ENCODE measurements at regions not wholly inside any gene's neighbourhood (a gene's known extent, or its start where the extent isn't known, plus 50 kb on each side); places are given as distances from the start of the nearest gene placed in this dataset.
"Not testable (repeated sequence)": the region's sequence is repeated elsewhere in the genome, so short reads cannot be mapped to it uniquely, and the experiment has no call there.

DNA sequence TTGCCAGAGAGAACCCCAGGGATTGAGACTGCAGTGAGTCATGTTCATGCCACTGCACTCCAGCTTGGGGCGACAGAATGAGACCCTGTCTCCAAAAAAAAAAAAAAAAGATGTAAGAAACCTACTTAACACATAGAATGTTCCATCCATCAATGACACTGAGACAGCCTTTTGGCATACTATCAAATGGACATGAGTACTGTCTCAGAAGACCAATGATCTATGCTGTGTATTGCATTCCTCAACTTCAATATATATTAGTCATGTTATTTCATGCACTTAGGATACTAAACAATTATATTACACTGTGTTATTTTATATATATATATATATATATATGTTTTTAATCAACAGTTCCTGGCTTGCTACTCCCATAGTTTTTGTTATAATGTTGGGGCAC is 57.1 kb upstream of the ANKH start (continued):
- TF ChIP-seq, protein P1, sequence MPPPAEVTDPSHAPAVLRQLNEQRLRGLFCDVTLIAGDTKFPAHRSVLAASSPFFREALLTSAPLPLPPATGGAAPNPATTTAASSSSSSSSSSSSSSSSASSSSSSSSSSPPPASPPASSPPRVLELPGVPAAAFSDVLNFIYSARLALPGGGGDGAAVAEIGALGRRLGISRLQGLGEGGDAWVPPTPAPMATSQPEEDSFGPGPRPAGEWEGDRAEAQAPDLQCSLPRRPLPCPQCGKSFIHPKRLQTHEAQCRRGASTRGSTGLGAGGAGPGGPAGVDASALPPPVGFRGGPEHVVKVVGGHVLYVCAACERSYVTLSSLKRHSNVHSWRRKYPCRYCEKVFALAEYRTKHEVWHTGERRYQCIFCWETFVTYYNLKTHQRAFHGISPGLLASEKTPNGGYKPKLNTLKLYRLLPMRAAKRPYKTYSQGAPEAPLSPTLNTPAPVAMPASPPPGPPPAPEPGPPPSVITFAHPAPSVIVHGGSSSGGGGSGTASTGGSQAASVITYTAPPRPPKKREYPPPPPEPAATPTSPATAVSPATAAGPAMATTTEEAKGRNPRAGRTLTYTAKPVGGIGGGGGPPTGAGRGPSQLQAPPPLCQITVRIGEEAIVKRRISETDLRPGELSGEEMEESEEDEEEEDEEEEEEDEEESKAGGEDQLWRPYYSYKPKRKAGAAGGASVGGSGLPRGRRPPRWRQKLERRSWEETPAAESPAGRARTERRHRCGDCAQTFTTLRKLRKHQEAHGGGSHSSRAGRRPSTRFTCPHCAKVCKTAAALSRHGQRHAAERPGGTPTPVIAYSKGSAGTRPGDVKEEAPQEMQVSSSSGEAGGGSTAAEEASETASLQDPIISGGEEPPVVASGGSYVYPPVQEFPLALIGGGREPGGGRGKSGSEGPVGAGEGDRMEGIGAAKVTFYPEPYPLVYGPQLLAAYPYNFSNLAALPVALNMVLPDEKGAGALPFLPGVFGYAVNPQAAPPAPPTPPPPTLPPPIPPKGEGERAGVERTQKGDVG (CRISPR knock-in tag; IDR thresholded peaks at IDR 0.05), result no peak
- no peak for TF ChIP-seq SUZ12 (IDR thresholded peaks at IDR 0.05; ENCODE audit: unreplicated experiment)
- TF ChIP-seq CREM (IDR thresholded peaks at IDR 0.05; ENCODE audit: low read depth), result no peak

DNA sequence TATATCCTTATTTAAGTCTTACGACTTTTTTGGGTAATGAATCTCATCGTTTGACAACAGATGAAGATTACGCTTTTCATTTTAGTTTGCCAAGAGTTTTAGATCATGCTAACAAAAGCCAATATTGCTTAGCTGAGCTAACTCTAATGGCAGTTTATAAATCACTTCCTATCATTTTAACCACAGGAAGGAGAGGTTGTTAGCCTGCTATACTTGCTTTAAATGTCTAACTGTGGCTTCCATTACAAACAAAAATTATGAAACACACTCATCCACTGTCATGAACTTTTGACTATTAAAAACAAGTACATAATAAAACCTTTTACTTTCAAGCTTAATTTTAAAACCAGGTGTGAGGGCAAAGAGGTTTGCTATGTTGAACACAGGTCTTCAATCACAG is 53.7 kb upstream of the ANKH start:
- ChIA-PET POLR2A (no interaction called here), CTCF (interaction anchor here (0.8 kb wide), 1 partner anchor 239 kb away, joined by 3 read pairs; no protein-coding TSS in a partner anchor), SMC1A (ENCODE audit: uncharacterized antibody, unreplicated experiment) (interaction anchor here (1.4 kb wide), 1 partner anchor 57 kb away, joined by 4 read pairs; no protein-coding TSS in a partner anchor), RAD21 (ENCODE audit: unreplicated experiment) (interaction anchor here (1.2 kb wide), 1 partner anchor 198 kb away, joined by 4 read pairs; no protein-coding TSS in a partner anchor)
- Histone ChIP-seq H3K79me2 (ENCODE audit: control insufficient read depth, insufficient read depth, low read length) (no peaks in the 10 kb centered on the region), H3K27ac (ENCODE audit: control insufficient read depth, insufficient read depth) (no peak overlapping the region), H3K27me3 (replicated peaks in 1 of 2; ENCODE audit: control insufficient read depth in 2 of 2, insufficient read depth in 2 of 2, low read length in 1 of 2) (no peaks in the 10 kb centered on the region), H3K9me3 (replicated peaks; ENCODE audit: control insufficient read depth, insufficient read depth, low read length) (no peaks in the 10 kb centered on the region), H3K4me1 (ENCODE audit: control insufficient read depth, insufficient read depth, low read length) (no peaks in the 10 kb centered on the region), H3K36me3 (ENCODE audit: control insufficient read depth in 2 of 2, insufficient read depth in 2 of 2, low read length in 1 of 2) (no peaks in the 10 kb centered on the region), H3K4me2 (ENCODE audit: control insufficient read depth, insufficient read depth) (no peak overlapping the region), H2AFZ (ENCODE audit: control insufficient read depth, low read depth, low read length) (no peak overlapping the region), H3K9ac (ENCODE audit: control insufficient read depth, insufficient read depth, low read length) (no peak overlapping the region), H3K4me3 (no peak overlapping the region), H4K20me1 (ENCODE audit: control insufficient read depth, insufficient read depth) (no peaks in the 10 kb centered on the region)
- no TSS peak for BruUV-seq (replicated peaks)
- intact Hi-C loops (cut with micrococcal nuclease; ENCODE audit: unreplicated experiment), result no loop called here
- FAIRE-seq (peak; percentile 61), DNase-seq (ENCODE audit: low read depth, low spot score) (no peak), ATAC-seq (no peak)
- in situ Hi-C loops (cut with MboI), result no loop called here
- 96% methylated on average over 3 of the region's 3 CpGs for WGBS (ENCODE audit: insufficient coverage, insufficient replicate concordance, low lambda C conversion rate, missing lambda C conversion rate)
- TF ChIP-seq SP1 (IDR thresholded peaks at IDR 0.05; ENCODE audit: low read depth, low read length) (no peak), RAD51 (IDR thresholded peaks at IDR 0.05) (no peak), JUND (IDR thresholded peaks at IDR 0.05; ENCODE audit: low read depth, low read length) (no peak), SMC3 (IDR thresholded peaks at IDR 0.05; ENCODE audit: borderline replicate concordance, low read length) (no peak), TCF7 (IDR thresholded peaks at IDR 0.05; ENCODE audit: borderline replicate concordance) (no peak)

DNA sequence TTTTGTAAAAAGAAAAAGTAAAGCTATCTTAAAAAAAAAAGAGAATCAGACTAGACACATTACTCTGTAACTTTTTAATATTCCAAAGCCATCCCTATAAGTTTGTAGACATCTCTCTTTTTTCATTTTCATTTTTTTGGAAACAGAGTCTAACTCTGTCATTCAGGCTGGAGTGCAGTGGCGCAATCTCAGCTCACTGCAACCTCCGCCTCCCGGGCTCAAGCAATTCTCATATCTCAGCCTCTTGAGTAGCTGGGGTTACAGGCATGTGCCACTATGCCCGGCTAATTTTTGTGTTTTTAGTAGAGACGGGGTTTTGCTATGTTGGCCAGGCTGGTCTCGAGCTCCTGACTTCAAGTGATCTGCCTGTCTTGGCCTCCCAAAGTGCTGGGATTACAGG is 51.4 kb upstream of the ANKH start:
- CTCF ChIA-PET; H3K4me2 ChIP-seq (ENCODE audit: control insufficient read depth, insufficient read depth); H3K27me3 ChIP-seq (replicated peaks in 1 of 2; ENCODE audit: control insufficient read depth in 2 of 2, insufficient read depth in 2 of 2, low read length in 1 of 2); FAIRE-seq; H3K9me3 ChIP-seq (replicated peaks; ENCODE audit: control insufficient read depth, insufficient read depth, low read length); H3K79me2 ChIP-seq (ENCODE audit: control insufficient read depth, insufficient read depth, low read length); BruUV-seq (replicated peaks); H2AFZ ChIP-seq (ENCODE audit: control insufficient read depth, low read depth, low read length); in situ Hi-C loops (cut with MboI); intact Hi-C loops (cut with micrococcal nuclease; ENCODE audit: unreplicated experiment); SMC1A ChIA-PET (ENCODE audit: uncharacterized antibody, unreplicated experiment); H3K4me3 ChIP-seq; DNase-seq (ENCODE audit: low read depth, low spot score); H4K20me1 ChIP-seq (ENCODE audit: control insufficient read depth, insufficient read depth); H3K4me1 ChIP-seq (ENCODE audit: control insufficient read depth, insufficient read depth, low read length); RAD21 ChIA-PET (ENCODE audit: unreplicated experiment); H3K36me3 ChIP-seq (ENCODE audit: control insufficient read depth in 2 of 2, insufficient read depth in 2 of 2, low read length in 1 of 2); H3K27ac ChIP-seq (ENCODE audit: control insufficient read depth, insufficient read depth); ATAC-seq; POLR2A ChIA-PET; H3K9ac ChIP-seq (ENCODE audit: control insufficient read depth, insufficient read depth, low read length): not testable (repeated sequence)
- 82% methylated on average over 6 of the region's 6 CpGs for WGBS (ENCODE audit: insufficient coverage, insufficient replicate concordance, low lambda C conversion rate, missing lambda C conversion rate)
